ENCODE measurements at regions not wholly inside any gene's neighbourhood (a gene's known extent, or its start where the extent isn't known, plus 50 kb on each side); places are given as distances from the start of the nearest gene placed in this dataset.
"Not testable (repeated sequence)": the region's sequence is repeated elsewhere in the genome, so short reads cannot be mapped to it uniquely, and the experiment has no call there.

- DNase-seq = no peak
Measured at GRCh38 chr12:72723732-72724131, 451.6 kb downstream of the TRHDE start.

- DNase-seq = no peak
Measured at GRCh38 chr12:72729451-72730010, 457.4 kb downstream of the TRHDE start.

- no peak for DNase-seq
Measured at GRCh38 chr12:72734581-72734980, 462.4 kb downstream of the TRHDE start.

- DNase-seq = no peak
Measured at GRCh38 chr12:72738811-72739210, 466.6 kb downstream of the TRHDE start.

- DNase-seq = no peak
Measured at GRCh38 chr12:72740064-72740463, 467.9 kb downstream of the TRHDE start.

- DNase-seq = no peak
Measured at GRCh38 chr12:72742568-72742967, 470.4 kb downstream of the TRHDE start.

GRCh38 chr12:72746048-72746447, 473.9 kb downstream of the TRHDE start:
- no peak for DNase-seq

GRCh38 chr12:72747111-72747849, 475.1 kb downstream of the TRHDE start:
- DNase-seq = no peak

GRCh38 chr12:72748971-72749370, 476.8 kb downstream of the TRHDE start:
- DNase-seq = no peak

GRCh38 chr12:72753571-72753970, 481.4 kb downstream of the TRHDE start:
- no peak for DNase-seq

- DNase-seq = not testable (repeated sequence)
Measured at GRCh38 chr12:72754026-72754425, 481.9 kb downstream of the TRHDE start.

GRCh38 chr12:72766517-72766916, 494.3 kb downstream of the TRHDE start:
- DNase-seq = no peak

GRCh38 chr12:72774023-72774422, 501.9 kb downstream of the TRHDE start:
- no peak for DNase-seq

GRCh38 chr12:72777806-72778205, 505.6 kb downstream of the TRHDE start:
- DNase-seq = no peak

- DNase-seq = no peak
Measured at GRCh38 chr12:72790273-72790672, 518.1 kb downstream of the TRHDE start.

- DNase-seq = no peak
Measured at GRCh38 chr12:72792889-72793288, 520.7 kb downstream of the TRHDE start.

GRCh38 chr12:72793796-72794195, 521.6 kb downstream of the TRHDE start:
- DNase-seq = no peak

- DNase-seq = no peak
Measured at GRCh38 chr12:72815421-72815820, 543.3 kb downstream of the TRHDE start.

- no peak for DNase-seq
Measured at GRCh38 chr12:72828662-72829324, 556.6 kb downstream of the TRHDE start.

- DNase-seq = no peak
Measured at GRCh38 chr12:72829838-72830237, 557.7 kb downstream of the TRHDE start.

- DNase-seq = no peak
Measured at GRCh38 chr12:72832024-72832423, 559.9 kb downstream of the TRHDE start.

GRCh38 chr12:72836194-72836593, 564.0 kb downstream of the TRHDE start:
- no peak for DNase-seq

GRCh38 chr12:72839696-72840095, 567.5 kb downstream of the TRHDE start:
- no peak for DNase-seq

- DNase-seq = no peak
Measured at GRCh38 chr12:72863671-72864070, 591.5 kb downstream of the TRHDE start.

All from NCI-H510A (cell line).